ENCODE measurements at regions not wholly inside any gene's neighbourhood (a gene's known extent, or its start where the extent isn't known, plus 50 kb on each side); places are given as distances from the start of the nearest gene placed in this dataset.

GRCh38 chr11:23764286-23764685, 732.6 kb upstream of the LUZP2 start:
- TF ChIP-seq POLR2A (IDR thresholded peaks at IDR 0.05) = no peak
- TF ChIP-seq CTCF (IDR thresholded peaks at IDR 0.05) = no peak

Data from suprapubic skin (tissue), 3 donors.